Tibial artery (tissue), 4 donors: ENCODE measurements at regions not wholly inside any gene's neighbourhood (a gene's known extent, or its start where the extent isn't known, plus 50 kb on each side); places are given as distances from the start of the nearest gene placed in this dataset.
A peak's percentile ranks its signal among the peaks of the same experiment; 100 is the strongest.
"Not testable (repeated sequence)": the region's sequence is repeated elsewhere in the genome, so short reads cannot be mapped to it uniquely, and the experiment has no call there.

Experiments used
- DNase-seq, 2 donors: peaks; one replicate each; pipeline ENCODE4 v3.0.0-alpha.2; 2019
- H3K27ac ChIP-seq, 2 donors: fragments of 200-600 bp; sonication (generic) in 1 of 2; 1 replicate in 1 of 2; 2 replicates in 1 of 2; pipeline ENCODE4 v1.5.1; 2018 to 2019; ENCODE audit warnings: mild to moderate bottlenecking in 1 of 2
- H3K27me3 ChIP-seq, 2 donors: fragments of 200-600 bp; sonication (generic) in 1 of 2; one replicate each; pipeline versions ENCODE4 v1.5.1 to v1.6.0; 2016 to 2019
- H3K36me3 ChIP-seq, 3 donors: fragments of 200-600 bp; sonication (generic) in 2 of 3; one replicate each; pipeline ENCODE4 v1.5.1; 2016 to 2019; ENCODE audit warnings: mild to moderate bottlenecking in 2 of 3
- H3K4me1 ChIP-seq, 4 donors: fragments of 200-600 bp; sonication (generic) in 2 of 4; 1 replicate in 3 of 4; 2 replicates in 1 of 4; pipeline ENCODE4 v1.5.1; 2016 to 2019
- H3K4me3 ChIP-seq, 2 donors: fragments of 200-600 bp; sonication (generic) in 1 of 2; 1 replicate in 1 of 2; 2 replicates in 1 of 2; pipeline ENCODE4 v1.5.1; 2018 to 2019; ENCODE audit warnings: mild to moderate bottlenecking in 2 of 2
- H3K9me3 ChIP-seq, 3 donors: fragments of 200-600 bp; sonication (generic) in 1 of 3; one replicate each; pipeline ENCODE4 v1.5.1; 2016 to 2019
- CTCF ChIP-seq, 2 experiments: fragments of 200-600 bp in 1 of 2; fragments of 450-650 bp in 1 of 2; IDR thresholded peaks; one replicate each; pipeline ENCODE4 v1.5.1; 2017 to 2019; ENCODE audit warnings: antibody characterized with exemption in 2 of 2, mild to moderate bottlenecking in 1 of 2, moderate library complexity in 1 of 2
- intact Hi-C: fragments of 100-400 bp; cut with DNase I; formaldehyde crosslinking; loops from one replicate; pipeline ENCODE4 v1.15.0; 2023; ENCODE audit warnings: low total_unique reads

GRCh38 chr3:75572303-75572702, 91.8 kb upstream of the FRG2C start:
- H3K36me3 ChIP-seq, H3K27me3 ChIP-seq, H3K9me3 ChIP-seq, H3K27ac ChIP-seq, H3K4me3 ChIP-seq, DNase-seq, H3K4me1 ChIP-seq: not testable (repeated sequence)
- intact Hi-C loops: loop anchor here (10.0 kb wide), 2 partner anchors 148 to 278 kb away; no protein-coding TSS in a partner anchor

GRCh38 chr3:75579091-75579490, 85.0 kb upstream of the FRG2C start:
- not testable (repeated sequence) for H3K27ac ChIP-seq, H3K9me3 ChIP-seq, DNase-seq, H3K36me3 ChIP-seq, H3K4me3 ChIP-seq
- peaks cover 0 to 25% of the 10 kb centered on the region in 2 donors for H3K27me3 ChIP-seq
- H3K4me1 ChIP-seq: peaks cover 0 to 13% (median 6%) of the 10 kb centered on the region in 4 donors
- intact Hi-C loops: loop anchor here (10.0 kb wide), 2 partner anchors 154 to 284 kb away; no protein-coding TSS in a partner anchor

- H3K4me3 ChIP-seq: peak overlapping the region; percentile 46 to 58
- not testable (repeated sequence) for H3K9me3 ChIP-seq, H3K36me3 ChIP-seq, DNase-seq, H3K27ac ChIP-seq
- intact Hi-C loops: loop anchor here (10.0 kb wide), 2 partner anchors 155 to 285 kb away; no protein-coding TSS in a partner anchor
- peaks cover 0 to 13% (median 6%) of the 10 kb centered on the region in 4 donors for H3K4me1 ChIP-seq
- H3K27me3 ChIP-seq: peaks cover 0 to 25% of the 10 kb centered on the region in 2 donors
Observed at GRCh38 chr3:75579536-75579935, 84.6 kb upstream of the FRG2C start.

GRCh38 chr3:75579981-75580782, 83.9 kb upstream of the FRG2C start:
- intact Hi-C loops: loop anchor here (10.0 kb wide), 2 partner anchors 155 to 285 kb away; no protein-coding TSS in a partner anchor
- H3K36me3 ChIP-seq, H3K9me3 ChIP-seq, H3K27ac ChIP-seq: not testable (repeated sequence)
- H3K27me3 ChIP-seq: peaks cover 0 to 29% of the 10 kb centered on the region in 2 donors
- H3K4me1 ChIP-seq: peaks cover 0 to 13% (median 6%) of the 10 kb centered on the region in 4 donors
- peak overlapping the region; percentile 46 to 58 for H3K4me3 ChIP-seq
- peak; percentile 71 to 87 for TF ChIP-seq CTCF (IDR thresholded peaks at IDR 0.05)
- DNase-seq: peak in 1 of 2 donors; percentile 68

- intact Hi-C loops, H3K4me3 ChIP-seq, H3K9me3 ChIP-seq, H3K27ac ChIP-seq, H3K36me3 ChIP-seq, DNase-seq: not testable (repeated sequence)
- H3K4me1 ChIP-seq: peaks cover 0 to 13% (median 6%) of the 10 kb centered on the region in 4 donors
- peaks cover 0 to 29% of the 10 kb centered on the region in 2 donors for H3K27me3 ChIP-seq
Observed at GRCh38 chr3:75582536-75582935, 81.6 kb upstream of the FRG2C start.

- H3K9me3 ChIP-seq, intact Hi-C loops, H3K27ac ChIP-seq, H3K36me3 ChIP-seq, H3K4me3 ChIP-seq, DNase-seq: not testable (repeated sequence)
- H3K4me1 ChIP-seq: peaks cover 0 to 13% (median 6%) of the 10 kb centered on the region in 4 donors
- peaks cover 0 to 29% of the 10 kb centered on the region in 2 donors for H3K27me3 ChIP-seq
Observed at GRCh38 chr3:75583116-75583515, 81.0 kb upstream of the FRG2C start.

- H3K27me3 ChIP-seq, intact Hi-C loops, H3K36me3 ChIP-seq, H3K27ac ChIP-seq, H3K4me1 ChIP-seq, DNase-seq, H3K4me3 ChIP-seq, H3K9me3 ChIP-seq: not testable (repeated sequence)
Observed at GRCh38 chr3:75587695-75588094, 76.4 kb upstream of the FRG2C start.

- H3K36me3 ChIP-seq, H3K9me3 ChIP-seq, intact Hi-C loops, H3K27ac ChIP-seq, DNase-seq, H3K4me1 ChIP-seq, H3K27me3 ChIP-seq, H3K4me3 ChIP-seq: not testable (repeated sequence)
Observed at GRCh38 chr3:75590382-75590781, 73.7 kb upstream of the FRG2C start.

GRCh38 chr3:75604286-75604934, 59.7 kb upstream of the FRG2C start:
- intact Hi-C loops, H3K4me1 ChIP-seq, H3K9me3 ChIP-seq, H3K27ac ChIP-seq, DNase-seq, H3K27me3 ChIP-seq, H3K4me3 ChIP-seq, H3K36me3 ChIP-seq: not testable (repeated sequence)
- TF ChIP-seq CTCF (IDR thresholded peaks at IDR 0.05): peak in 1 of 2 experiments; percentile 12

GRCh38 chr3:75607996-75608395, 56.1 kb upstream of the FRG2C start:
- DNase-seq: not testable (repeated sequence)

GRCh38 chr3:75609598-75609997, 54.5 kb upstream of the FRG2C start:
- peaks cover 0 to 19% of the 10 kb centered on the region in 2 donors for H3K27me3 ChIP-seq
- DNase-seq, H3K4me3 ChIP-seq, H3K27ac ChIP-seq, H3K36me3 ChIP-seq, H3K9me3 ChIP-seq, intact Hi-C loops, H3K4me1 ChIP-seq: not testable (repeated sequence)

More at GRCh38 chr3:75607996-75608395, 56.1 kb upstream of the FRG2C start:
- H3K4me1 ChIP-seq, H3K27ac ChIP-seq, H3K9me3 ChIP-seq, H3K36me3 ChIP-seq, H3K4me3 ChIP-seq, intact Hi-C loops: not testable (repeated sequence)
- peaks cover 0 to 19% of the 10 kb centered on the region in 2 donors for H3K27me3 ChIP-seq
